Right renal cortex interstitium (tissue), 3 donors: ENCODE measurements at regions not wholly inside any gene's neighbourhood (a gene's known extent, or its start where the extent isn't known, plus 50 kb on each side); places are given as distances from the start of the nearest gene placed in this dataset.

ENCODE experiments used
- DNase-seq, 3 donors: peaks; one replicate each; pipeline ENCODE4 v3.0.0-alpha.2; 2013; ENCODE audit warnings: low read depth in 3 of 3, low spot score in 2 of 3

DNA sequence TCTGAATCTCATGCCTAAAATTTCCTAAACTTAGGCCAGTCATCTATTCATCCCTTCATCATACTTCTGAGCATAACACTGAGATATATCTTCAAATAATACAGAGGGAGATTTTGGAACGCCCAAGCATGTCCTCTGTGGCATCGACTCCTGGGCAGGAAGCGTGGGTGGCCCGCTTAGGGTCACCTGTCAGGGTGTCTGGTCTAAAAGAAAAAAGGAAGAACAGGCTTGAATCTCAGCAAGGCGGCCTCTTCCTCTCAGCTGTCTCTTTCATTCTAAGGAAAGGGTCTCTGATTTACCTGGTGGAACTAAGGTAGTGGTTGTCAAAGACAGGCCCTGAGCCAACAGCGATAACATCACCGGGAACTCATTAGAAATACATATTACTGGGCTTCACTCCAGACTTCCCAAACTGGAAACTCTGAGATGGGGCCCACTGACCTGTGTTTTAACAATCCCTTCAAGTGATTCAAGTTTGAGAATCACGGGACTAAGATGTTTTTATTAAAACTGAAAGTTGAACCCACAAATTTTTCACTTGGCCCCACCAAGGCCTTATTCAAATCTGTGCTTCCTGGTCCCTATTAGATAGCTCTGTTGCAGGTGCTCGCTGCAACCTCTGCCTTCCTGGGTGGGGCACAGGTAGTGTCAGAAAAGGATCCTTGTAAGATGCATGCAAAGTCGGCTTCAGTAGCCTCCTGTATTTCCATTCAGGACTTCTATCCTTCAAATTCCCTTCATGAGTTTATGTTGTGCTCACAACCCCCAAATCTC lies 162.3 kb upstream of the CCDC68 start:
- DNase-seq = no peak

DNA sequence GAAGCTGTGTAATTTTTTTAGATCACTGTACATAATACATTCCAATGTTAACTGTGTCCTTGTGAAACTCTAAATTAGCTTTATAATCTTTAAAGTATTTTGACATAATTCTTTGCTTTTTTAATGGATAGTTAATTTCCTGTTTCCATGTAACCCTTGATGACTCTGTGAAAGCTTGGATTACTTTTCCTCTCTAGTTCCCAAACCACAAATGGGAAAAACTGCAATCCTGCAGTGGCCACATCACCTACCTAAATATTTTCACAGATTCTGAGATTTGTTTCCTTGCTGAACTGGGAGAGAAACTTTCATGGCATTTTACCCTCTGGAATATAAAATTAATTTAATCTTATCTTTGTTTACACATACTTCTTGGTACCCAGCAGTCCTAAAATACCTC lies 161.6 kb upstream of the CCDC68 start:
- no peak for DNase-seq

DNA sequence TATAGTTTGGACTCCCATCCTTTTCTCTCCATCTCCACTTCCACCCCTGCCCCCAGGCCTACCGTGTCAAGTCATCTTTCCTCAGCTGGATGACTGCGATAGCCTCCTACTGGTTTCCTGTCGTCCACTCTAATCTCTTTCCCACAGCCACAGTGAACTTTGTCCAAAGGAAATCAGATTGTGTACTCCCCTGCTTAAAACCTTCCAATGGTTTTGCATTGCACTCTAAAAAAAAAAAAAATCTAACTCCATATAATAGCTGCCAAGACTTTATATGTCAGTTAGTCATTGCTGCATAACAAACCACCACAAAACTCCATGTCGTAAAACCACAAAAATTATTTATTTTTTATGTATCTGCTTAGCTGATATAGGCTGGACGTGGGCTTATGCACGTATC lies 160.2 kb upstream of the CCDC68 start:
- DNase-seq = no peak

DNA sequence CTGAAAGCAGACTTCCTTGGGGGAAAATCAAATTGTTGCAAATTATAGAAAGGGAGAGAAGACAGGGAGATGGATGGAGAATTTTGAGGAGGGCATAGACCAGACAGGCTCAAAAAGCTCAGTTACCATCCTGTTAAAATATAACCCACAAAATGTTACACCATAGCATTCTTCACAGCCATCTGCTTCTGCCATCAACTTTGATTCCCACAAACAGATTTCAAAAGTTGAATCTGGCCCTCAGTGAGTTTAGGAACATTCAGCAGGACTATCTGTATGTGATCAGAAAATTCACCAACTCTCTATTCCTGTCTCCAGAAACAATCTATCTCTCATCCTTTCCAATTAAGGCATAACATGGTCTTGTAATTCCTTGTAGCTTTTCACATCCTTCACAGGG lies 159.8 kb upstream of the CCDC68 start:
- no peak for DNase-seq

DNA sequence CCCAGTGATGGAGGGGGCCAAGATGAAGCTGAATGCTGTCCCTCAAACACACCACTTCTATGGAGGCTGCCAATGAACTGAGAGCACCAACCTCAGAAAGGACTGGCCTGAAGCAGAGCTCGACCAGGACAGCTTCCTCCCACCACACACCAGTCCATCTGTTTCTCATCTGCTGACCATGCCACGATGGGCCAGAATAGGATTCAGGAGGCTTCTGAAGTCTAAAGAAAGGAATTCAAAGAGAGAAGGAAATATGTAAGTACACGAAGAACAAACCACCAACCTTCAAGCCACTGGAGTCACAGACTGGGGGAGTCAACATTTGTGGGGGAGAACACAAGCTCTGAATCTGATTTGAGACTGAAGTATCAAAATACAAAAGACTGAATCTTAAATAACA lies 157.6 kb upstream of the CCDC68 start:
- no peak for DNase-seq

DNA sequence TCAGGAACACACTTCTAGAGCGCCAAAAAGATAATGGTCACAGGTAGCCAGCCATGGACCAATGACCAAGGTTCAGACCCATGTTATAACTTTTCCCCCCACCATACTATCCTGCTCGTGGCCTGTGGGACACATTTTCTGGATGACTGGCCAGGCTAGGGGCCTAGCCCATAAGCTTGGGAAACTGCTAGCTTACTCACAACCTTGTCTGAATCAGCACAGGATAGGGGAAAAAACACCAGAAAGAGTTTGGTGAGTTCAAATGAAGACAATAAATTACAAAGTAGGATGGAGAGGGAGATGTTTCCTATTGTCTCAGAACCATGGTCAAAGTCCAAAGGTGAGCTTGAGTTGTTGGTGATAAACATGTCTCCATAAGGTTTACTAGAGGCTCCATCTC lies 156.3 kb upstream of the CCDC68 start:
- DNase-seq = no peak

DNA sequence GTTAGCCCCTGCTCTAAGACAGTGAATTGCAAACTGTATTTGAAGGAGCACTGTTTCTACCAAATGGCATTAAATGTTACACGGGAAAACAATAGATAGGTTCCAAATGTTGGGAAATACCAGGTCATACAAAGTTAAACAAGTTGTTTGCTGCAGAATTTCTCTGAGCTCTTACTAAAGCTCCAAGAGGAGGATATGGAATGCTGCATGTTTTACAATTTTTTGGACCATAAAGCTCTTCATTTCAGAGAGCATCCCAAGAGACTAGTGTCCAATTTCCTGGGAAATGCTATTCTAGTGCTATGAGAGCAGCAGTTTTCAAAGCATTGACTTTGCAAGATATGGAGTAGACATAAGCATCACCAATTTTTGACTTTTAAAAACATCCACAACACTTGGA lies 155.6 kb upstream of the CCDC68 start:
- no peak for DNase-seq

DNA sequence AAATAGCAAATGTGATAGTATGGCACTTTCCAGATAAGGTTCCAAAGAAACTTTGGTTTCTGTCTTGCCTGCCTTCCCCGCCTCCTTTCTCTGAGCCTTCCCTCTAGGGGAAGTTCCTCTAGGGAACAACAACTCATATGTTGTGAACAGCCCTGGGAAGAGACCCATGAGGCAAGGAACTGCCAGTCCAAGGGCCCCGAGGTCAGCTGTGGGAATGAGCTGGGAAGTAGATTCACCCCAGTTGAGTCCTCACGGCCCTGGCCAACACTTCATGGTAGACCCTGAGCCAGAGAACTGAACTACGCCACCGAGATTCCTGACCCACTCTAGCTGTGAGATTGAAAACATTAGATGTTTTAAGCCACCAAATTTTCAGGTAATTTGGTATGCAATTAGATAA lies 154.5 kb upstream of the CCDC68 start:
- no peak for DNase-seq

DNA sequence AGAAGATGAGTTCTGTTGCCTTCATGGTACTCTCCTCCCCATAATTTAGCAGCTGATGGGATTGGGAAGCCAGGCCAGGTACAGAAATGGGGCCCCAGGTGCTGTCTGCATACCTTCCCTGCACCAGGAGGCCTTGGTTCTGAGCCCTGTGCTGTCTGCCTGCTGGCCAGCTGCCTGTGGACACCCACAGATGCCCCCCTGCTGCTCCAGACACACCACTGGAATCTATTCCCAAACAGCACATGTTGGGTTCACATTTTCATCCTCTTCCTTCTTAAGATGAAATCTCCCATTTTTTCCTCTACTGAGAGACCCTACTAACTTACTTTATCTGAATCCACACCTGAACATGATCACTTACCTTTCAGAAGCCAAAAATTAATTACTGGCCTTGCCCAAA lies 152.0 kb upstream of the CCDC68 start:
- DNase-seq = no peak

DNA sequence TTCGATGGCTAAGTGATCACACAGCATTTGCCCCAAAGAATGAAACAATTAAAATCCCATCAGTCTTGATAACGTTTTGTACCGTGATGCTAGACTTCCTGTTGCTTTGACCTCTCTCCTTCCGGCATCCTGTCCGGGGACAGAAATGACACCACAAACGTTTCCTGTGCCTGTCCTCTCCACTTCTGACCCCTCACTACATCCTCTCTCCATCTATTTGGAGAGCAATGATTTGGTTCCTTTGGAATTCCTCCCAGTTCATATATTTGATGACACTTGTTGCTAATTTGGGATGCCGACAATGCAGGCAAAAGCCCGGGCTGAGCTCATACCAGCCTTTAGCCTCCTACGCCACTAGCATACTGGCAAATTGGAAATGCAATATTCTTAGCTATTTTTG lies 151.2 kb upstream of the CCDC68 start:
- DNase-seq = no peak

DNA sequence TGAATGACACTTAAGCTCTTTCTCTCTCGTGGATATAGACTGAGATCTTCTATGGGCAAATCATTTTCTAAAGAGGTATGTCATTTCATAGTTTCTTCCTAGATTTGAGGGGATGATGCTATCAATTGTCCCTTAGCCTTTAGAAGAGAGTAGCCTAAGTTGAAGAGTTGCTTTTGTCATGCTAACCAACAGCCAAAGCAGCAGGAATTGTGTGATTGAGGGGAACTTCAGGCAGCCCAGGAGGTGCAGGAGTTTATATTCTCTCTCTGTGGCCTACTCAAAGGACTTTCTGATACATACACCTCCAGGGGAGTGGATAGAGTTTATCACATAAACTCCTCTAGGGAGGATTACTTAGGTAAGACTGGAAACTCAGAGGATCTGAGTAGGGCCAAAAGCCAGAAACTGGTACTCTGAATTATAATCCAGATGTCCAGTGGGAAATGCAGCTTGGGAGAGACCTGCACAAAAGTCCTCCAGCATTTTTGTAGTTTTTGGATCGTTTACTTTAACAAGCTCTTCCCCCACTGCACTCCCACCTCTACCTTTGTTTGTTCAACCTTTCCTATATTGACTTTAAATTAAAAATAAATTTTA lies 150.7 kb upstream of the CCDC68 start:
- DNase-seq = no peak

DNA sequence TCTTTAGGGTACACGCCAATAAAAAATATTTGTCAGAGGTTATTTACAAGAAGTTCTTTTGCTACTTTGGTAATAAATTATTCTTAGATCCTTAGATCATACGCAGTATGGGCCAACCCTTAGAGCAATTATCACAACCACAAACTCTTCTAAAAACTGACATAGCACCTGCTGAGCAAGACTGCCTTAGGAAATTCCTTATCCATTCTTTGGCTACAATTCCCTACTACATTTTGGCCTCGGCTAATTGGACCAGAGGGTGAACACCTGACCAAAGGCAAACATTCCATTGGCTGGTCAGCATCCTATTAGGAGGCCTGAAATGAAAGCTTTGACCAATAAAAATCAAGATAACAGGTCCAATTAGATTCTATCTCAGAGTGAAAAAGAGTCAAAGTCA lies 147.6 kb upstream of the CCDC68 start:
- DNase-seq = no peak

DNA sequence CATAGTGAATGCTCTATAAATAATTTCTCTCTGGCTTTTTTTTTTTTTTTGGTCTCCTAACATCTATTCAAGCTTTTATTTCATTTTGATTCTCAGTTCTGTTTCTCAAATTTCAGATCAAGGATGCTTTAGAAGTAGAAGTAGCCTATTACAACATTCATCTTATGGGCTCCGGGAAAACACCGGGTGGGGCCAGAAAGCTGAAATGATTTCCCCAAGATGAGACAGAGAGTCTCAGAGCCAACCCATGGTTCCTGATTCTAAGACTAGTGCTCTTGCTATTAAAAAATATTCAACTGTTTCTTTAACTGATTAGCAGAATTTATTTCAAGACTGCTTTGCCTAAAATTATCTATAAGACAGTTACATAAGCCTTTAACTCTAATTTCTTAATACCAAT lies 147.2 kb upstream of the CCDC68 start:
- no peak for DNase-seq

DNA sequence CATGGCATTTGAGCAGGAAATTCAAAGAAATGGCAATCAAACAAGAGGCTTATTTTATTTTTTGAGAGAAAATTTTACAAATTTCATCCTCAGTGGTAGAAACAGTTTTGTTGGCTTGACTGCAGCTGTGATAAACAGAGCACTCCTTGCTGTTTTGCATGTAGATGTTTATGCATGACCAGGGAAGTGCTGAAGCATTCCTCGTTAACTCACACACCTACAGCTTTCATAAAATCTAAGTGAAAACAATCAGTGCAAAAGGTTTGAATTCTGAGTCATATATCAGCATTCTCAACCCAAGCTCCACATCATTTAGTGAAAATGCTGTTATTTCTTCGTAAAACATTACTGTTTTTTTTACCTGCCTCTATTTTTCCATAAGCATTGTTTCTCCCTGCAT lies 146.6 kb upstream of the CCDC68 start:
- DNase-seq = no peak

DNA sequence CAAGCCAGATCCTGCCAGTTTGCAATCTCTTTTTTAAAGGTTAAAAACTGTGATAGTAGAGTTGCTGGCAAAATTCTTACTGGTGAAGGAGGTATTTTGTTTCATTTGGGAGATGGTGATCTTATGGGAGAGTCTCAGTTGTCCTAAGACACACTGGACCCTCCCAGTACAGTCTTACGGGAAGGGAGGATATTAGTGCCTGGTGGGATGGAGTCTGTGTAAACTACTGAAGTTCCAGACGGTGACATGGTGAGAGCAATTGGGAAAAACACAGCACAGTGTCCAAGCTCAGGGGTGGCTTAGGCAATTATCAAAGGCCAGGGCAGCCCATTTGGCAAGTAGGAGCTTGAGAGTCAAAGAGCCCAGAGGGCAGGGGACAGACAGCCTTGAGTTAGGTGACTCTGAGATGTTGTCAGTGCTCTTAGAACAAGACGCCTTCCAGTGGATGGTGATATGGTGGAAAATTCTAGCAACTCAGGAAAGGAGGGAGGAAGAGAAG lies 143.7 kb upstream of the CCDC68 start:
- DNase-seq = no peak

DNA sequence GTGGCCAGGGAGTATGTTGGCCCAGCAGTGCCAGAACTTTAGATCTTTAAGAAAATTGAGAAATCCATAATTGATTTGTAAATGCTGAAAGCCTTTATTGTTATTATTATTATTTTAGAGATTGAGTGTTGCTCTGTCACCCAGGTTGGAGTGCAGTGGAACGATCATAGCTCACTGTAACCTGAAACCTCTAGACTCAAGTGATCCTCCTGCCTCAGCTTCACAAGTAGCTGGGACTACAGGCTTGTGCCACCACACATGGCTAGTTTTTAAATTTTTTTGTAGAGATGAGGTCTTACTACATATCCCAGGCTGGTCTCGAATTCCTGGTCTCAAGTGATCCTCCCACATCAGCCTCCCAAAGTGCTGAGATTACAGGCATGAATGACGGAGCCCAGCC lies 143.2 kb upstream of the CCDC68 start:
- no peak for DNase-seq

DNA sequence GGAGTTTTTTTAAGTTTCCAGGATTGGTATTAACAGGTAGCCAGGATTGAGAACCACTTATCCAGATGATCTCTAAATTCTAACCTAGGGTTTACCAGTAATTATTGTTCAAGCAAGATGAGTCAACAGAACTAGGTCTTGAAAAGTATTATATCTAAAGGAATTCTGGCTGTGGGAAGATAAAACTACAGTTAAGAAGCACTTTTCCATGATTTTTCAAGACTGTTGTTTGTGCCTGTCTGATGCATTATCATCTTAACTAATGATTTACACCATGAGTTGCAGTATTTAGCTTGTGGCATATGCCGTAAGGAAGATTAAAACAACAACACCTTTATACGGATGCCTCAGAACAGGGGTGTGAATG lies 142.2 kb upstream of the CCDC68 start:
- DNase-seq = no peak

DNA sequence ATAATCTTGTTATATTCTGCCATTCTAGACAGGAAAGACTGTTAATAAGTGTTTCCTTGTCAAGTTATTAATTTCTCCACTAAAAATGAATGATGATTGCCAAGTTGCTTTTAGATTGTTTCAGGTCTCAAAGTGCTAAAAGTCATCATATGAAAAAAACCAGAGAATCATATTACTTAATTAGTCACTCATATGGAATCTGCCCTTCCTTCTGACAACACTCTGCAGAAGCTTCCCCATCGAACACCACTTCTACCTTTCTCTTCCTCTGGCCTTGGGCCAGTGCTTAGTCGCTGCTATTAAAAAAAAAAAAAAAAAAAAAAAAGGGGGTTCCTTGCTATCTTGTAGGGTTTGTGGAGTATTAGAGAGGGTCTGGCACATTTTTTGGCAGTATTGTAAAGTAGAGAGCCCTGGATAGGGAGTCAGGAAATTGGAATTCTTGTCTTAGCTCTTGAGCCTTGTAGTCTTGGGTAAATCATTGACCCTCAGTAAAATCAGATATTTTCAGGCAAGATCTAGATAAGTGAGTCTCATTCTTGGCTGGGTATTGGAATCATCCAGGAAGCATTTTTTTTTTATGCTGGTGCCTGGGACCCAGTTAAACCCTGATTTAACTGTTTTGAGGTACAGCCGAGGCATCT lies 141.7 kb upstream of the CCDC68 start:
- DNase-seq = no peak

DNA sequence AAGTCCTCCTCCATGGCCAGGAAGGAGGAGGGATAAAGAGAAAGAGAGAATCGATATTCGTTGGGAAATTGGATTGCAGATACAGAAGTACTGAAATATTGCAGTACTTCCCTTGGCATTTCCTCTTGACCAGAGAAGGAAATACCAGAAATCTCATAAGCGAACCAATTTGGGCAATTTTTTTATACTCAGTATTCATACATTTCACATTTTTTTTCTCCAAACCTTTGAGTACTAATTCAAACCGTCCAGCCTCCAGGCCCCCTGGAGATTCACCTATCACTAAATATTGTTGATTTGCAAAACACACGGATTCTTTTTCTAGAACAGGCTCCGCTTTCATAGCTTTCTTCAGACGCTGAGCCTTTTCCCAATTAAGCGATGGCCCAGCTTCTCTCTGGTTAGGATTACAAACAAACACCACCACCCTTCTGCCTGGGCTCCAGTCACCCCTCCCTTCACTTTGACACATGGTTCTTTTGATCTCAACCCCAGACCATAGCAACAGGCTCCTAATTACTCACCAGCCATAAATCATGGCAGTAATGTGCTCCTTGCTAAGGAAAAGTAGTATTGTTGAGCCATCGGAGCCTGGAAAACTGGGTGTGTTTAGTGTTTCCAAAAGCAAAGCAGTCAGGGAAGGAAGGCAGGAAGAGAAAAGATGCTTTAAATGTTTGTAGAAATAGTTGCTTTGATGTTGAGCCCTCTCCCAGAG lies 138.4 kb upstream of the CCDC68 start:
- peak; percentile 52 to 76 (median 69) for DNase-seq

DNA sequence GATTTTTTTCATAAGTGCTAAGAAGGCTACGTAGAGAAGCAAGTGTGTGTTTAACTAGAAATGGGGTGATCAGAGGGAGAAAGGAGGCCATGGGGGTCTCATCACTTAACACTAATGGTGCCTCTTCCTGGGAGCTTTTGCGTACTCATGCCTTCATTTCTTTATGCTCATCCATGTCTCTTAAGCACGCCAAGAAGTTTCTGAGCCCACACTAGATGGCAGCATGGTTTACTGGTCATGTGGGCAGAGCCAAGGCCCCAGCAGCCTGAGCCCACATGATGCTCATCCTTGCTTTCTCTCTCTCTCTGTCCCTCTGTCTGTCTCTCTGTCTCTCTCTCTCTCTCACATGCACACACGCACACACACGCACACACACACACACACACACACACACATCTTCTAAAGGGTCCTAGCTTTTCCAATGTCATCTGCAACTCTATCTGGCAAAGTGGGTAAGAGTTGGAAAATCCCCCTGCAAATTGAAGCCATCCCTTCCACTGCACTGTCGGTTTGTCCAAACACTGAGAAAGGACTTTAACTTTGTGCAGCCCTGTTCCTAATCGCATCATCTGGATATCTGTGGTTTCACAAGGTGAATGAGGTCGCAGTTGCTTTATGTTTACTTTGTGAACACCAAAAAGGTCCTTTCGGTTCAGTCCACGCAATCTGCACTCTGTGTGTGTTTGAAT lies 137.1 kb upstream of the CCDC68 start:
- DNase-seq = no peak

DNA sequence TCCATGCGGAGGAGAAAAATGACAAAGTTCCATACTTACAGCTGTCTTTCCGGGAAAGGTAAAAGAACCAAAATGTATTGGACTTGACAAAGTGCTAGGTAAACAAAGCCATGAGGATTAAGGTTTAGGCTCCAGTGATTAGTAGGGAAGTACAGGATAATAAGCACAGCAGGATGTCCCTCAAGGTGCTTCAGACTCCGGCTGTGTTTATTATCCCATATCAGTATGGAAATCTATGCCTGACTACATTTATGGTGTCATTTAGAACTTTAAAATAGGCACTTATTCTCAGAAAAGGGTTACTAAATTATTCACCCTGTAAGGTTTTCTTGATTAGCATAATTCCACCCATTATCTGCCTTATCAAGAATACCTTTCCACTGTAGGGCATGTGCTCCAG lies 136.3 kb upstream of the CCDC68 start:
- no peak for DNase-seq
